ENCODE measurements at regions not wholly inside any gene's neighbourhood (a gene's known extent, or its start where the extent isn't known, plus 50 kb on each side); places are given as distances from the start of the nearest gene placed in this dataset.

DNA sequence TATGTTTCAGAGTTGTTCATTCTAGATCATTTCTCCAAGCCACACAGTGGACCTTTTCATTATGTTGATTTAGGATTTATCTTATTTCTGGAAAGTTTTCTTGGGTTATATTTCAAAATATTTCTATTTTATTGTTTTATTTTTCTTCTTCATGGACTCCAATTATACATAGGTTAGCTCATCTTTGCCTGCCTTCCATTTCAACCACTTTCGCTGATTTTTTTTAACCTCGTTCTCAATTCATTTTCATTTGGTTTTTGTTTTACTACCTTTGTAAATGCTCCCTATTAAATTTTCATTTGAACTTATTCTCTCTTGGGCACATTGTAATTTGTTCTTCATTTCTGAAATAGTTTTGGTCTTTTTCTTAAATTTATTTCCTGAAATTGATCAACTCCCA lies 169.0 kb upstream of the PITX1 start:
- no peak for DNase-seq

GRCh38 chr5:135199919-135200318 lies 165.9 kb upstream of the PITX1 start:
- no peak for DNase-seq

DNA sequence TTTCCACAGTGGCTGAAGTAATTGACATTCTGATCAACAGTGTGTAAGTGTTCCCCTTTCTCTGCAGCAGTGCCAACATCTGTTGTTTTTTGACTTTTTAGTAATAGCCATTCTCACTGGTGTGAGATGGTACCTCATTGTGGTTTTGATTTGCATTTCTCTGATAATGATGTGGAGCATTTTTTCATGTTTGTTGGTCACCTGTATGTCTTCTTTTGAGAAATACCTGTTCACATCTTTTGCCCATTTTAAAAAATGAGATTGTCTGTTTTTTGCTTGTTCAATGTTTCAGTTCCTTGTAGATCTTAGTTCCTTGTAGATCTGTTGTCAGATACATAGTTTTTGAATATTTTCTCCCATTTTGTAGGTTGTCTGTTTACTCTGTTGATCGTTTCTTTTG lies 162.5 kb upstream of the PITX1 start:
- DNase-seq, result no peak

GRCh38 chr5:135195270-135195608 lies 161.2 kb upstream of the PITX1 start:
- no peak for DNase-seq

DNA sequence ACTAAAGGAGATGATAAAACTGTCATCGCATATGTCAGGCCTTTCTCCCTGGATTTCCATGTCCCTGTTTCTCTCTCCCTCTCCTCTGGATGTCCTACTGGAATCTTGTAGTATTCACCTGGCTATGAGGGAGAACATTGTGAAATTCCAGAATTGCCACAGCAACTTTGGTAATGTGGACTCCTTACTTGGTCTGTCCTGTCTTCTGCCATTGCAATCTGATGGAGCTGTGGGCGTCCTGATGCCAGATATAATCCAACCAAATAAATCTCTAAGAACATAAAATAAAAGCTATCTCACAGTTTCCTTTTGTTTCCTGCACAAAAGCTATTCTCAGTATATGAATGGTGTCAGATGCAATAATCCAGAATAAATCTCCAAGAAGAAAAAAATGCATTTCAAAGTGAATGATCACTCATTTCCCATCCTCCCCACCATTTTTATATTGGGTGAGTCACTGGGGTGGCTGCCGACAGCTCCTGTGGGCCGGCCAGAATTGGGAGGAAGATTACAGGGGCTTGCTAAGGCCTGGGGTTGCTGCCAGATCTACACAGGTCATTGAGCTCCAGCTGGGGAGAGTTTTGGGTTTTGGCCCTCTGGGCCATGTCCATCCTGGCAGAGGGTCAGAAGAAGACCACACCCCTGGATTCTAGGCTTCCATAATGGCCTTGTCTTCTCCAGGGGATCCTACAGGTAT lies 160.7 kb upstream of the PITX1 start:
- DNase-seq, result no peak

DNA sequence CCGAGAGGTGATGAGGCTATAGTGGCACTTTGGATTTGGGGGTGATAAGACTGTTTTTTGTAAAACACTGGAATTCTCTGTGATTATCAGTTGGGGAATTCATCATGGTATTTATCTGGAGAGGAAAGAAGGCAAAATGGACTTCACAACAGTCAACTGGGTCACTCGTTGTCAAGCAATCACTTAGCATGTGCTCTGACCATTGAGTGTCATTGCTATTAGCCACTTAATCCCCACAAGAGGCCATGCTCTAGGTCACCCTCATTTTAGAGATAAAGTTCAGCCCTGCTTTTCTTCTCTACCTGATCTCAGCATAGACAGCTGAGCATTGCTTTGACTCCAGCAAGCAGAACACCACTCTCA lies 160.1 kb upstream of the PITX1 start:
- no peak for DNase-seq

DNA sequence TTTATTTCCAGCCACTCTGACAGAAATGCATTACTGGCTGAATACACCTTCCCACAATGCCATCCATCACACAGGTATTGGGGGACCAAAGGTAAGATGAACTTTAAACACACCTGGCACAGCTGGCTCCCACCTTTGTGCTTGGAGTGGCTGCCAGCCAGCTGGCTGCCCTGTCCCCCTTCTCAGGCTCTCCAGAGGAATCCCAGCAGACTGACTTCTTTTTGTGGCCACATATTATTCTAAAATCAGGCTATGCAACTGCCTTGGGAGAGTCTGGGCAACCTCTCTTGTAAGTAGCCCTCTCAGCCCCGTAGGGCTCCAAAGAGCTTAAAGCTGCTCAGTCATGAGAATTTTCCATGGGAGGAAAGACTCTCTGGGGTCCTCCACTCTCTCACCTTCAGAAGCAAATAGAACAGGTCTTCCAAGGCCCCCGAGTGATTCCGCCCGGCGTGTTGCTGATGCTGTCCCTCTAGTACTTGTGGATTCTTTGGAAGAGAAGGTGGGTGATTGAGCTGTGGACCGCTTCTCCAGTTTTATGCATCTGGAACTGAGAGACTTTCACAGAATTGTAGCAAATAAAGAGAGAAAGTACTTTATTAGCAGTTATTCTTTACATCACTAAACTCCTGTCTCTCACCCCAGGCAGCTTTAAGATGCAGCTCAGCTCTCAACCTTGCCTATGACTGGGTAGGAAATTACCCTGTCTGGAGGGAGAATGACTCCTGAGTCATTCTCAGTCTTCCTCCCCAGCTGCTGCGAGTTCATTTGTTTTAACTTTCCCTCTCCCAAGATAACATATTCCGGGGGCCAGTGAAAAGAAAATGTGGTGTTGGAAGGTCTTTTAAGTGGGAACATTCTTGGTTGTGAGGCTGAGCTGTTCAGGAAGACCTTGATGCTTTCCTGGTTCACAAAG lies 159.4 kb upstream of the PITX1 start:
- no peak for DNase-seq

DNA sequence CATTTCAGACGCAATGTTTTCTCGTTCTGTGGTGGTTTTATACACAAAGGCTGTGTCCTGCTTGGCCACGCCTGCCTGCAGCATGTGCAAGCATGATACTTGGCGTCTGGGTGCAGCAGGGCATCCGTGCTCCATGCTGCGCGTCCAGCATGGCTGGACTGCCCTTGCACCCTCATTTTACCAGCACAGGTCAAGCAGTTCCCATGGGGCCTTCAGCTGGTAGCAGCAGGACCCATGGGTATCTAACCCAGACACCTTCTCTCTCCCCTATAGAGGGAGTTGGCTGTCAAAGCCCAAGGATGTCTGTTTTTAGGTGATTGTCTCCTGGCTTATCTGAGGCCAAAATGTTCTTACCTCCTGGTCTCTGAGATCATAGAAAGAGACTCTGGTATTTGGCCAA lies 158.3 kb upstream of the PITX1 start:
- no peak for DNase-seq

GRCh38 chr5:135191084-135191826 lies 157.2 kb upstream of the PITX1 start:
- DNase-seq, result peak; percentile 21

DNA sequence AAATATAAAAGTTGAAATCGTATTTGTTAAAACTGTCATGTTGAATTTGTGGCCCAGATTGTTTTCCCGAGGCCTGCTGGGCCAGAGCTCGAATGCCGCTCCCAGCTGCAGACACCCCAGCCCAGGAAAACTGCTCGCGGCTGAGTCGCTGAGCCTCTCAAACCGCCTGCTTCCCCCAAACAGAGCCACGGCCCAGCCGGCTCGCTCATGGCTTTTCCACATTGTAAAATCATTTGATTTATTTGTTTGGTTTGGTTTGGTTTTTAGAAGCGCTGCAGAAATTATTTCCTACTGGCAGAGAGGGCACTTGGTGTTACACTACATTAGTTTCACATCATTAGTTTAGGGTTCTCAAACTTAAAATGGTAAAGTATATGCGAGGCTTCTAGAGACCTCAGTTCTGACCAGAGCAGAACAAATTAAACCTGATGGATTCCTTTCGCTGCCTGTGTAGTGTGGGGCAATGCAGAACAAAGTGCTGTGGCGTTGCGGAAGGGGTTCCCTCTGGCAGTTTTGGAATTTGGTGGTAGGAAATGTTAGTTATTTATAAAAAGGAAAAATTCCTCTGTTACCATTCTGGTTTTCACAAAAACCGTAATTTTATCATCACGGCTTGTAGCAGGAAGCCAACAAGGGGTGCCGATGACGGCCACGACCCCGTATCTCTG lies 156.5 kb upstream of the PITX1 start:
- no peak for DNase-seq

- no peak for DNase-seq
These were observed 155.0 kb upstream of the PITX1 start for GRCh38 chr5:135189024-135189423.

DNA sequence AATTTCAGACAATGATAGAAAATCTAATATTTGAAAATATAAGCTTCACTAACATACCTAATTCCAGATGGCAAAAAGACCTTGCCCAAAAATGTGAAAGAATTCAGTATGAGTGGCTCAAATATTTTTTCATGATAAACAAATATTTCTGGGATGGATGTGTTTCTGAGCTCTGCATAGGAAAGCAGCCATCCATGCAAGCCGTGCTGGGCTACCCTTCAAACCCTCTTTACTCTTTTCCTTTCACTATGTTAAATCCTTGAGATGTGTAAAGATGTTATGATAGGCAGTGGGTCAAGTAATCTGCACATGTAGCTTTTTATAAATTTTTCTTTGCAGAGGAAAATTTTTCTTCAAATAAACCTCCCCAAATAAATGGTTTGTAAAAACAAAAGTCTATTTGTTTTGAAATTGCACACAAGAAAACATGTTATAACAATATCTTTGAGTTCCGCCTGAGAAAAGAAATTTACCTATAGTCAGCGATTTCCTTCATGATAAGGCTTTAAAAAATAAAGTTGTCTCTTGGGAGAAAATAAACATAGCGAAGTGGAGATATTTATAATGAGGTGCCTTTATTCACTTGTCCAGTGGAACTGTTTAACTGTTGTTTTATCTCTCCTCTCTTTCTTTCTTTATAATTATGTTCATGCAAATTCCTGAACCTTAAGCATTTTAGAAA lies 154.3 kb upstream of the PITX1 start:
- no peak for DNase-seq

DNA sequence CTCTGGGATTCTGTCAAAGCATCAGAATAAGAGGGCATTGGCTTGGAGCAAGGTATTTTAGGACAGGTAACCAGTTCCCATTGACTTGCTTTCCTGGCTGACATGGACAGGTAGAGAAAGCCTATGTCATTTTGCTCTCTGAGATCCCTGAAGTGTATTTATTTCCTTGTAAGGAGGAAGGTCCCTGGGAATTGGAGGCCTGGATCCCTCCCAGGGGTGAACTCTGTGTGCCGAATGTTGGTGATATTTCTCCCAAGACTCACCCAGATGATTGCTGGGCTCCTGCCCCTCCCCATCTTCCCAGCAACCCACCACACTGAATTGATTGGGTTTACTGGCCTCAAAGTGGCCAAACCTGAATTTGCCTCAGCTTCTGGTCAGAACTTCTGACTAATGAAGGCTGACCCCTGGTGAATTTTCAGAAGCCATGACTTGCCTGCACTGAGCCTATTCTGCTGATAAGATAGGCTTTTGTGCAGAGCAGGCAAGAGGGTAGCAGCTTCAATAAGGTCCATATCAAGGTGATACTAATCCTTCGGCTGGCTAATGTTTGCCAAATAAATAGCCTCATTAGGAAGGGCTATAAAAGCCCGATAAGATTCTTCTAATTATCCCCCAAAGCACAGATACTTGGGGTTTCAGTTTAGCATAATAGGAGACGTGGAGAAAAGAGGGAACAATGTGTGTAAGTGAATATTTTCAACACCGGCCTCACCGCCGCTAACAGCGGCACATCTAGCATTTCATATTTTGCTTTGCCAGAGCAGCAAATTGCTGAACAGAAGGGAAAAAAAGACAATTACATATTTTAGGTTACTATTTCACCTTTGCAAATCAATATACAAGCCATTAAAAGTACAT lies 152.9 kb upstream of the PITX1 start:
- DNase-seq, result no peak

DNA sequence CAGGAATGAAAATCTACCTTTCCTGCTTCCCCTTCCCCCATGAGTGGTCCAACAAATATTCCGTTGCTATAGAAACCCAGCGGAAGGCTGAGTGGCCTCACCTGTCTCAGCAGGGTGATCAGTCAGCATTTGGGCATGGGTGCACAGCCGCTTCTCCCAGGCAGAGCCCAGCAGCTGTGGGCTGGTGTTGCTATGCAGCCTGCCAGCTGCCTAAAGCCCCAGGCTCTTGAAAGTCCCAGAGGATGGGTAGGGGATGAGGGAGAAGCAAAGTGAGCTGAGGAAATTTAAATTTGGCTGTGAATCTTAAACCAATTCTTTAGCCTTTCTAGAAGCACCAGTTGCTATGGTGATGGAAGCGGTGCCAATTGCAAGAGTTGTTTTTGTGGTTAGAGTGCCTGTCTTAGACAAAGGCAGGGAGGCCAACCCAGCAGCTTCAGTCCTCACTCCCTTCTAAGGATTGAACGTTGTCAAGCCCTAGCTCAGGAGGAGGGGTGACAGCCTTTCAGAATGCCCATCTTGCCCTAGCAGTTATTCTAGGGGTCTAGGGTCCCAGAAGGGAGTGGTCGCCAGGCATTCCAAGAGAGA lies 151.5 kb upstream of the PITX1 start:
- DNase-seq, result peak; percentile 22

DNA sequence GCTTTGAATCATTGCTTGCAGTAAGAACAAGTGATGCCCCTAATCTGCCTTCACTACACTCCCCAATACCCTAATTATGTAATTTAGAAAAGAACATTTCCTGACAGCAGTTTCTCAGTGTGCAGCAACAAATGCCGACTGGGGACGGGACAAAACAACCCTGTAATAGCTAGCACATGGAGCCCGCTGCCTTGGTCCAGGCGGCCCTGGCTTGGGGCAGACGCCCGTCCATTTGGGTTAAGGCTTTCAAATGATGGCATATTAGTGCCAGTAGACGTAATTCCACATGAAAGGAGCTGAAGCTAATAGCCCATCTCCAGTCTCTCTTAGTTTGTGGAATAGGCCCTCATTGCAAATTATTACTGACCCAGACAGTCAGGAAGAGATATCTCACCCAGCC lies 150.6 kb upstream of the PITX1 start:
- DNase-seq, result no peak

GRCh38 chr5:135183464-135183863 lies 149.4 kb upstream of the PITX1 start:
- DNase-seq, result no peak

- DNase-seq, result no peak
These were observed 148.6 kb upstream of the PITX1 start for GRCh38 chr5:135182675-135183074.

- DNase-seq, result no peak
These were observed 147.6 kb upstream of the PITX1 start for GRCh38 chr5:135181653-135182052.

- no peak for DNase-seq
These were observed 145.4 kb upstream of the PITX1 start for GRCh38 chr5:135179308-135179980.

GRCh38 chr5:135178476-135179155 lies 144.6 kb upstream of the PITX1 start:
- no peak for DNase-seq
